Stimulated activated CD4-positive, alpha-beta T cell treated with anti-CD3 and anti-CD28 coated beads, TNF-alpha, amount 100 ng/mL, for 4 hours (primary cell): ENCODE measurements at regions not wholly inside any gene's neighbourhood (a gene's known extent, or its start where the extent isn't known, plus 50 kb on each side); places are given as distances from the start of the nearest gene placed in this dataset.
"Not testable (repeated sequence)": the region's sequence is repeated elsewhere in the genome, so short reads cannot be mapped to it uniquely, and the experiment has no call there.

Experiments used
- DNase-seq, 3 experiments: peaks; one replicate each; pipeline ENCODE4 v3.0.0-alpha.2; 2020; ENCODE audit warnings: low read depth in 3 of 3

GRCh38 chr21:38913893-38914527, 108.3 kb downstream of the ETS2 start:
- DNase-seq = no peak

- no peak for DNase-seq
Observed at GRCh38 chr21:38913120-38913892, 107.6 kb downstream of the ETS2 start.

GRCh38 chr21:38912789-38913119, 107.0 kb downstream of the ETS2 start:
- DNase-seq = no peak

GRCh38 chr21:38912102-38912629, 106.4 kb downstream of the ETS2 start:
- no peak for DNase-seq

- no peak for DNase-seq
Observed at GRCh38 chr21:38911484-38912101, 105.9 kb downstream of the ETS2 start.

GRCh38 chr21:38910390-38911067, 104.8 kb downstream of the ETS2 start:
- DNase-seq = no peak

GRCh38 chr21:38909929-38910328, 104.2 kb downstream of the ETS2 start:
- DNase-seq = no peak

- no peak for DNase-seq
Observed at GRCh38 chr21:38909109-38909508, 103.4 kb downstream of the ETS2 start.

GRCh38 chr21:38908537-38908936, 102.8 kb downstream of the ETS2 start:
- DNase-seq = no peak

GRCh38 chr21:38905752-38906151, 100.0 kb downstream of the ETS2 start:
- no peak for DNase-seq

- DNase-seq = no peak
Observed at GRCh38 chr21:38905328-38905727, 99.6 kb downstream of the ETS2 start.

- no peak for DNase-seq
Observed at GRCh38 chr21:38903690-38904139, 98.0 kb downstream of the ETS2 start.

- no peak for DNase-seq
Observed at GRCh38 chr21:38902608-38903445, 97.1 kb downstream of the ETS2 start.

- no peak for DNase-seq
Observed at GRCh38 chr21:38900499-38900898, 94.8 kb downstream of the ETS2 start.

GRCh38 chr21:38899985-38900384, 94.3 kb downstream of the ETS2 start:
- DNase-seq = not testable (repeated sequence)

- DNase-seq = no peak
Observed at GRCh38 chr21:38899277-38899947, 93.7 kb downstream of the ETS2 start.

GRCh38 chr21:38898422-38899096, 92.8 kb downstream of the ETS2 start:
- no peak for DNase-seq

- DNase-seq = no peak
Observed at GRCh38 chr21:38897532-38898421, 92.0 kb downstream of the ETS2 start.

- DNase-seq = no peak
Observed at GRCh38 chr21:38894899-38895298, 89.2 kb downstream of the ETS2 start.
